Astrocyte of the cerebellum (primary cell): ENCODE measurements at regions not wholly inside any gene's neighbourhood (a gene's known extent, or its start where the extent isn't known, plus 50 kb on each side); places are given as distances from the start of the nearest gene placed in this dataset.

Experiments
- DNase-seq: peaks from one replicate; pipeline ENCODE4 v3.0.0-alpha.2; 2011; ENCODE audit warnings: low read depth
- H3K4me3 ChIP-seq: 2 replicates; pipeline ENCODE4 v1.5.1; 2011; ENCODE audit warnings: mild to moderate bottlenecking, low read depth, low read length, moderate library complexity
- CTCF ChIP-seq: IDR thresholded peaks from 2 replicates; pipeline ENCODE4 v1.5.1; 2012; ENCODE audit warnings: low read length, low read depth, moderate library complexity, mild to moderate bottlenecking; ENCODE audit errors: missing control alignments
- in situ Hi-C: cut with HindIII; loops from 2 replicates; pipeline ENCODE4 v1.10.0; 2017; ENCODE audit warnings: low sequenced_read_pairs

- in situ Hi-C loops: no loop called here
- no peak overlapping the region for H3K4me3 ChIP-seq
- no peak for DNase-seq
- TF ChIP-seq CTCF: no peak
These were observed 127.2 kb upstream of the SLIT2 start for GRCh38 chr4:20124317-20125026.

DNA sequence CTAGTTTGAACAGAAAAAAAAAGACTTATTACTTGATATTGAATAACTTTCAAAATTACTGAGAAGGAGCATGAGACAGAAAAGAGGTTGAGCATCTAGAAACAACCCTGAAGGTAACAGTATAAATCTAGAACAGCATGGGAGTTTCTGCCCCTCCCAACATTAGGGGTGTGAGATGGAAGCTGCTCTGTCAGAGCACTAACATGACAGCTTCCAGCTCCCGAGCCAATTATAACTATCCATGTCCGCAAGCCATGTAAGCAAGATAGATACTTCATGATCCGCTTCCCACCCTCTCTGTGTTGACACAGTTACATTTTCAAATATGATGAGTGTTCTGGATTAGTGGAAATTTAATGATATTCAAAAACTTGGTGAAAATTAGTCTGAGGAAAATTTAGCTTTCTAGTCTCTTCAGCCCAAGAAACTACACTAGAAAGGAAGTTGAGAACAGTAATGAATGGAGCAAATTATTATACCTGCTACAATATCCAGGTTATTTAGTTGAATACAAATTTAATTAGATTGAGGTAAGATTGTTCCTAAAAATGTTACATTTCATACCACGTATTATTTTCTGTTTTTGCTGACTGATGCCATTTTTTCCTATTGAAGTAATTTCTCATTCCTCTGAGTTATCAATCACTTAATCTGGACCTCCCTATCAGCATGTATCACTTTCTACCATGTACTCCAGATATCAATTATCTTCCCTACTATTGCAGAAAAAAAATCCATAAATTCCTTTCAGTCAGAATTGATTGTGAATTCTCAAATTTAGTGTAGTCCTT, 129.3 kb upstream of the SLIT2 start:
- TF ChIP-seq CTCF: no peak
- no peak overlapping the region for H3K4me3 ChIP-seq
- no peak for DNase-seq
- in situ Hi-C loops: no loop called here

GRCh38 chr4:20119141-20119540, 132.6 kb upstream of the SLIT2 start:
- in situ Hi-C loops: no loop called here
- no peak for DNase-seq
- no peak for TF ChIP-seq CTCF
- no peak overlapping the region for H3K4me3 ChIP-seq

DNA sequence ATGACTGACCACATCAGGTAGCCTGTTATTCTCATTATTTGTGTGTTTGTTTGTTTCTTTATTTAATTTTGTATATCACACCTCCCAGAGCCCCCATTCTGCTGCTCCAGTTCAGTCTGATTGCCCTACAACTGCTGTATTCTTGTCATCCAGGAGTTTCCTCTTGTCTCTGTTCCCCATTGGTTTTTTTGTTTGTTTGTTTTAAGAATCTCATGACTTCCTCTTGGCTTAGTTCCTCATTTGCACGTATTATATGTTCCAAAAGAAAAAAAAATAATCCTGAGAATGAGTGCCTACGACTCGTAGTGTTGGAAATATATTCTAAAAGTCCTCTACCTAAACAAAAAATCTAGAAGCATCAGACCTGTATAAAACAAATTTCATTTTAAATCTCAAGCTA, 142.3 kb upstream of the SLIT2 start:
- TF ChIP-seq CTCF: no peak
- no peak overlapping the region for H3K4me3 ChIP-seq
- in situ Hi-C loops: no loop called here
- DNase-seq: no peak

DNA sequence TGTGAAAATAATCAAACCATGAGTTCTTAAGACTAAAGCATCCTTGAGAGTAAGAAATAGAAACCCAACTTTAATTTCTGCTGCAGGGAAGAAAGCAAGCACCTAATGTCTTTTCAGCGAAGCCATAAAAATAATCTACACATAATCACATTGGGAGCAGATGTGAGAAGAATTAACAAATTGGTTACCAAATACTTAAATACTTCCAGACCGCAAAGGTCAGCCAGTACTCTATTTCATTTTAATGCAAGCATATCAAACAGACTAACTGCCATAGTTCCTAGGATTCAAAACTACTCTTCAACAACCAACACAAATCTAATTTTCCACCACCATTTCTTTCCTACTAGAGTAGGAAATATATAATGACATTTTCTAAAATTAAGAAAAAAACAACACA, 144.8 kb upstream of the SLIT2 start:
- DNase-seq: no peak
- in situ Hi-C loops: no loop called here
- no peak overlapping the region for H3K4me3 ChIP-seq
- TF ChIP-seq CTCF: no peak

- TF ChIP-seq CTCF: no peak
- in situ Hi-C loops: no loop called here
- H3K4me3 ChIP-seq: no peak overlapping the region
- no peak for DNase-seq
These were observed 149.9 kb upstream of the SLIT2 start for GRCh38 chr4:20101831-20102230.
